NCI-H146 treated with DMSO at 0.1 percent for 48 hours (cell line): ENCODE measurements at regions not wholly inside any gene's neighbourhood (a gene's known extent, or its start where the extent isn't known, plus 50 kb on each side); places are given as distances from the start of the nearest gene placed in this dataset.

ENCODE experiments used
- DNase-seq: peaks from one replicate; lab custom pipeline; 2025; ENCODE audit not compliant: unreplicated experiment; lab: John Stamatoyannopoulos, UW

- no peak for DNase-seq
Measured at GRCh38 chr3:165355316-165355715, 159.1 kb upstream of the SLITRK3 start.

- no peak for DNase-seq
Measured at GRCh38 chr3:165347526-165347925, 151.3 kb upstream of the SLITRK3 start.

GRCh38 chr3:165346503-165346902 lies 150.3 kb upstream of the SLITRK3 start:
- DNase-seq: no peak

- DNase-seq: no peak
Measured at GRCh38 chr3:165343185-165343584, 147.0 kb upstream of the SLITRK3 start.

GRCh38 chr3:165339753-165340152 lies 143.6 kb upstream of the SLITRK3 start:
- DNase-seq: no peak

- no peak for DNase-seq
Measured at GRCh38 chr3:165336786-165337185, 140.6 kb upstream of the SLITRK3 start.
